Nephron progenitor cell (in vitro differentiated cells): ENCODE measurements at regions not wholly inside any gene's neighbourhood (a gene's known extent, or its start where the extent isn't known, plus 50 kb on each side); places are given as distances from the start of the nearest gene placed in this dataset.
A peak's percentile ranks its signal among the peaks of the same experiment; 100 is the strongest.

Source experiments
- DNase-seq: peaks from one replicate; pipeline ENCODE4 v3.0.0; 2021
- H3K27ac Mint-ChIP-seq: 2 replicates; pipeline ENCODE4 v1.8.0; 2021; ENCODE audit warnings: mild to moderate bottlenecking, moderate library complexity, mixed read lengths
- H3K27me3 Mint-ChIP-seq: 2 replicates; pipeline ENCODE4 v1.8.0; 2021; ENCODE audit warnings: mild to moderate bottlenecking, low read depth, mixed read lengths; ENCODE audit not compliant: poor library complexity
- H3K36me3 Mint-ChIP-seq: 2 replicates; pipeline ENCODE4 v1.8.0; 2021; ENCODE audit warnings: low read depth, mixed read lengths
- H3K4me1 Mint-ChIP-seq: 2 replicates; pipeline ENCODE4 v1.8.0; 2021; ENCODE audit warnings: mixed read lengths
- H3K4me3 Mint-ChIP-seq: 2 replicates; pipeline ENCODE4 v1.8.0; 2021; ENCODE audit warnings: mild to moderate bottlenecking, moderate library complexity, mixed read lengths
- H3K9me3 Mint-ChIP-seq: 2 replicates; pipeline ENCODE4 v1.8.0; 2021; ENCODE audit warnings: mild to moderate bottlenecking, moderate library complexity, mixed read lengths
- CTCF ChIP-seq: fragments of 200-600 bp; sonication (generic); IDR thresholded peaks from 2 replicates; pipeline ENCODE4 v1.5.0; 2021; ENCODE audit warnings: antibody characterized with exemption

DNA sequence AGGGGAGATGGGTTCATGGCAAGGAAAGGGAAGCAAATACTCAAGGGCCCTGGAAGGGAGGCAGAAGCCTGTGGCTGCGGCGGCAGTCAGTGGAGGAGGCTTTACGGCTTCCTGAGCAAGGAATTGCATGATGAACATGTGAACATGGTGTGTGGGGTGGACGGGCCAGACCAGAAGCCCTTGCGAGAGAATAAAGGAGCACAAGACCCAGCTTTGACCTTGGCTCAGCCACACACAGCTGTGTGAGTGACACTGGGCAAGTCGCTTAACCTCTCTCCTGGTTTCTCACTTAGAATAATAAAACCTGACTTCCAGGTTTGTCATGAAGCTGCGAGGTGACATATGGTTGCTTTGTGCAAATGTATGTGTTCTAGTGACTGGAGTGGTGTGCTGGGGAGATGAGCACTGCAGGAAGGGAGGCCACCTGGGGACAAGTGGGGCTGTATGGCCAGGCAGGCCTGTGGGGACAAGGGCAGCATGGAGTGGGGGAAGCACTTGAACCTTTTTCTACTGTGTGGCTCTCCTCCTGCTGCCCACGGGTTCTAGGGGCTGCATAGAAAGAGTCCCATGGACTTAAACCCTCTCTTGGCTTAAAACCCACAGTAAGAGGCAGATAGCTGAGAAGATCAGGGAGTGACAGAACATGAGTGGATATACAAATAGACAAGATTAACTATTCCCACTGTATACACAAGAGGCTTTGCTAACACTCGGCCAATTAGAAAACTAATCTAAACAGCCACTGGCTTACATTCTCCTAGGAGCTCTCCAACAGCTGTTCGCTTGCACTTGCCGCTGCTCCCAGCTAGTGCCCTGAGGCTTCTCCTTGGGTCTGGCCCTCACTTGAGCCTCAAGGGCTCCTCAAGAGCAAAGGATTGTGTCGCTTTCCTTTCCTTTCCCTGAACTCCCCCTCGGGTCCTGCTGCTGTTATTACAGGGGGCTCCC lies 67.3 kb upstream of the CDON start:
- Mint-ChIP-seq H3K27ac (peak overlapping the region; percentile 93), H3K36me3 (no peaks in the 10 kb centered on the region), H3K4me3 (no peak overlapping the region), H3K9me3 (no peaks in the 10 kb centered on the region), H3K4me1 (peaks cover 56% of the 10 kb centered on the region), H3K27me3 (peaks cover 19% of the 10 kb centered on the region)
- no peak for DNase-seq
- no peak for TF ChIP-seq CTCF

DNA sequence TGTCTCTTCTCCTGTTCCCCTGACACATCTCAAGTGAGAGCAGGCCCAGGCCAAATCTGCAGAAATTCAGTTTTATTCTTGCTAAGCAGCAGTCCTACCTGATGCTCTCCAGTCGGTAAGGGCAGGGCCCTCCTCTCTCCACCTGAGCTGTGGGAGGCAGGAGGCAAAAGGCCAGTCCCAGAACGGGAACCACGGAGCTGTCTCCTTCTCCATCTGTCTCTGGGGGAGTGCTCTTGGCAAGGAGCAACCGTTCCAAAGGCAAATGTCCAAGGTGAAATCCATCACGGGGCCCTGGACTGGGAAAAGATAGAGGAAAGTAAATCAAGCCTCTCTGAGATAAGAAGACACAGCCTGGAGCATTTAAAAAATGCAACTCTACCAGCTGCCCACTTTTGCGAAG lies 65.2 kb upstream of the CDON start:
- Mint-ChIP-seq H3K4me3 (no peak overlapping the region), H3K36me3 (no peaks in the 10 kb centered on the region), H3K4me1 (peaks cover 56% of the 10 kb centered on the region), H3K27me3 (peaks cover 26% of the 10 kb centered on the region), H3K27ac (no peak overlapping the region), H3K9me3 (no peaks in the 10 kb centered on the region)
- no peak for DNase-seq
- no peak for TF ChIP-seq CTCF

DNA sequence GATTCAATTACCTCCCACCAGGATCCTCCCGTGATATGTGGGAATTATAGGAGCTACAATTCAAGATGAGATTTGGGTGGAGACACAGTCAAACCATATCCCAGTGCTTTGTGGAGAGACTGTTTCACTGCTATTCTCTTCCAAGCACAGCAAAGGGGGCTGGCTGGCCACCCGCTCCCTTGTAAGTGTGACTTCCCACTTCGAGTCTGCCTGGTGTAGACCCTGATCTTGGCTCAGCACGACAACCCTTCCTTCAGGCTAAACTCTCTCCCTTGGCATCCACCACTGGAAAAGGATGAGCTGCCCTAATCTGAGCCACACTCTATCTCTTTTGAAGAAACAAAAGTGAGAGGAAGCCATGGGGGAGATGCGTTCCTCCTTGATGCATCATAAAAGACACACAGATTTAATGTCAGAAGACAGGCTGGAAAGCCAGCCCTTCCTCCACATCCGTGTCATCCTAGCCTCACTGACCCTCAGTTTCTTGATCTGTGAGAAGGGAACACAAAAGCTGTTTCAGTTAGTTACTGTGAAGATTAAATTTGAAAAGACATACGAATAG lies 64.7 kb upstream of the CDON start:
- Mint-ChIP-seq H3K36me3 (no peaks in the 10 kb centered on the region), H3K27me3 (peaks cover 26% of the 10 kb centered on the region), H3K9me3 (no peaks in the 10 kb centered on the region), H3K4me3 (no peak overlapping the region), H3K4me1 (peaks cover 58% of the 10 kb centered on the region), H3K27ac (no peak overlapping the region)
- DNase-seq: no peak
- no peak for TF ChIP-seq CTCF

DNA sequence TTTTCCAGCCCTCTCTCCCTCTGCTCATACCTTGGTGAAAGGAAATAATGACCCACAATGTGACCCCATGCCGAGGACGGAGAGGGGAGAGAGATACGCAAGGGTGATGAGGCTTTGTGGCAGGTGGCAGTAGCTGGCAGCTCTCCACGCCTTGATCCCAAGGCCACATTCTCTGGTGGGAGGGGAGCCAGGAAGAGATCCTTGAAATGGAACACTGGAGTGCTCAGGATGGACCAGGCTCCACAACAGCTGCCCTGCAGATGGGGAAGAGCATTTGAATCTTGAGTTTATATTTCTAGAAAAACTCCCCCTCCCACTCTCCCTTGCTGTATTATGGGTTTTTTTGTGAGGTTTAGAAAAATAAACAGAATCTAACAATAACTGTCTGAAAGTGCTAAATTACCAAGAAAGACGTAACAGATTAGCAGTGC lies 61.6 kb upstream of the CDON start:
- peaks cover 56% of the 10 kb centered on the region for H3K4me1 Mint-ChIP-seq
- no peak for TF ChIP-seq CTCF
- no peak for DNase-seq
- H3K4me3 Mint-ChIP-seq: no peak overlapping the region
- H3K36me3 Mint-ChIP-seq: no peaks in the 10 kb centered on the region
- H3K27me3 Mint-ChIP-seq: peaks cover 23% of the 10 kb centered on the region
- no peaks in the 10 kb centered on the region for H3K9me3 Mint-ChIP-seq
- H3K27ac Mint-ChIP-seq: no peak overlapping the region

DNA sequence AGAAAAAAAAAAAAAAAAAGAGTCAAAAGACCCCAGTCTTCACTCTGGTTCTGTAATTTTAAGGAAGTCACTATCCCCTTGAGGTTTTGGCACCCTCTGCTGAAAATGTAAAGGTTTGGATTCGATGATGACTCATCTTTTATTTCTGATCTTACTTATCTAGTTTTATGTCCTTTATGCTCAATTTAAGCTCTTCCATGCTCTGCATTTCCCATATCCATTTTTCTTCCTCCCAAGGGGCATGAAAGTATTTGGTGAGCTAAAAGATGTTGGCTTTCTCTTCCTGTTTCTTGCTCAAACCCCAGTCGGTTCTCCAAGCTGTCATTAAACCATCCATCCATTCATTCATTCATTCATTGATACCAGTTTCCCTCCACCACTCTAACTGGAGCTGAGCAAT lies 61.0 kb upstream of the CDON start:
- no peaks in the 10 kb centered on the region for H3K36me3 Mint-ChIP-seq
- no peaks in the 10 kb centered on the region for H3K9me3 Mint-ChIP-seq
- peaks cover 23% of the 10 kb centered on the region for H3K27me3 Mint-ChIP-seq
- DNase-seq: no peak
- peaks cover 61% of the 10 kb centered on the region for H3K4me1 Mint-ChIP-seq
- H3K27ac Mint-ChIP-seq: no peak overlapping the region
- no peak for TF ChIP-seq CTCF
- no peak overlapping the region for H3K4me3 Mint-ChIP-seq

DNA sequence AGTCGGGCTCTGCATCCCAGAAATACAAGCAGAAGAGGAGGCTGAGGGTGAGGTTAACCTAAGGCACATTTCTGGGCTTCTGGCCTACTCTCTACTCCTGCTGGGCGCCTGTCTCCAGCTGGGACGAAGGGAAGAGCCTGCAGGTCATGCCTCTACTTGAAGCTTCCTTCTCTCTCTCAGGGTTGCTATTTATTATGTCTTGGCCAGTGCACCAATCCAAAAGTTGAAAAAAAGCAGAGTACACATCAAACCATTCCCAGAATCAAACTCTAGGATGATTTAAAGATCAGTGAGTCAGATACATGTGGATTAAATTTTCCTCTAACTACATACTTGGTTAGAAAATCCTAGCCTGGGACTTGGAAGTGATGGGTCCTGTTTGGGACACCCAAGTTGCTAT lies 60.2 kb upstream of the CDON start:
- no peak for DNase-seq
- H3K4me1 Mint-ChIP-seq: peaks cover 56% of the 10 kb centered on the region
- no peak overlapping the region for H3K27ac Mint-ChIP-seq
- no peaks in the 10 kb centered on the region for H3K36me3 Mint-ChIP-seq
- no peaks in the 10 kb centered on the region for H3K9me3 Mint-ChIP-seq
- no peak overlapping the region for H3K4me3 Mint-ChIP-seq
- no peak for TF ChIP-seq CTCF
- peaks cover 22% of the 10 kb centered on the region for H3K27me3 Mint-ChIP-seq
